ENCODE measurements at regions not wholly inside any gene's neighbourhood (a gene's known extent, or its start where the extent isn't known, plus 50 kb on each side); places are given as distances from the start of the nearest gene placed in this dataset.

DNA sequence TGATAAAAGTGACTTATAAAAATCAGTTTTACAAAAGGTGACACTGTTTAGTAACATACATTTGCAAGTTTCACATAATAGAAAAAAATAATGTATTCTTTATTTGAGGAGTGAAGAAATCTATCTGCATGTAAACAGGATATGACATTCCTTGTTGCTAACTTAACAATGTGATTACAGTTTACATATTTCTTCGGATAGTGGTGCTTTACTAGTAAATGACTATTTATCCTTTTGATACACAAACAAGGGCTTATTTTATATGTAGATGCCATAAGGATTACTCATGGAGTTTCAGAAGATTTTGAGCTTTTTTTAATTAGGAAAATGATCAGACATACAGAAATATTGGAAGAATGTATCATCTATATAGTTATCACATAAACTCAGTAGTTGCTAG, 126.5 kb downstream of the SLIT2 start:
- TF ChIP-seq, protein P1, sequence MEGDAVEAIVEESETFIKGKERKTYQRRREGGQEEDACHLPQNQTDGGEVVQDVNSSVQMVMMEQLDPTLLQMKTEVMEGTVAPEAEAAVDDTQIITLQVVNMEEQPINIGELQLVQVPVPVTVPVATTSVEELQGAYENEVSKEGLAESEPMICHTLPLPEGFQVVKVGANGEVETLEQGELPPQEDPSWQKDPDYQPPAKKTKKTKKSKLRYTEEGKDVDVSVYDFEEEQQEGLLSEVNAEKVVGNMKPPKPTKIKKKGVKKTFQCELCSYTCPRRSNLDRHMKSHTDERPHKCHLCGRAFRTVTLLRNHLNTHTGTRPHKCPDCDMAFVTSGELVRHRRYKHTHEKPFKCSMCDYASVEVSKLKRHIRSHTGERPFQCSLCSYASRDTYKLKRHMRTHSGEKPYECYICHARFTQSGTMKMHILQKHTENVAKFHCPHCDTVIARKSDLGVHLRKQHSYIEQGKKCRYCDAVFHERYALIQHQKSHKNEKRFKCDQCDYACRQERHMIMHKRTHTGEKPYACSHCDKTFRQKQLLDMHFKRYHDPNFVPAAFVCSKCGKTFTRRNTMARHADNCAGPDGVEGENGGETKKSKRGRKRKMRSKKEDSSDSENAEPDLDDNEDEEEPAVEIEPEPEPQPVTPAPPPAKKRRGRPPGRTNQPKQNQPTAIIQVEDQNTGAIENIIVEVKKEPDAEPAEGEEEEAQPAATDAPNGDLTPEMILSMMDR (conservative IDR thresholded peaks at IDR 0.05; ENCODE audit: low read depth, low read length): no peak
- TF ChIP-seq SMC3 (IDR thresholded peaks at IDR 0.05; ENCODE audit: low read depth, low read length) (no peak), MAFK (IDR thresholded peaks at IDR 0.05; ENCODE audit: low read depth, low read length) (no peak), RCOR1 (IDR thresholded peaks at IDR 0.05; ENCODE audit: insufficient replicate concordance, low read length) (no peak), POLR2A (IDR thresholded peaks at IDR 0.05; ENCODE audit: low read depth, low read length) (no peak), CEBPB (IDR thresholded peaks at IDR 0.05; ENCODE audit: low read depth, low read length) (no peak), MAZ (IDR thresholded peaks at IDR 0.05; ENCODE audit: borderline replicate concordance, low read depth, low read length) (no peak), NFE2L2 (IDR thresholded peaks at IDR 0.05; ENCODE audit: low read depth, low read length) (no peak), RAD21 (IDR thresholded peaks at IDR 0.05; ENCODE audit: low read length) (no peak), USF2 (IDR thresholded peaks at IDR 0.05; ENCODE audit: low read depth, low read length) (no peak)
